GM21717 (cell line): ENCODE measurements at regions not wholly inside any gene's neighbourhood (a gene's known extent, or its start where the extent isn't known, plus 50 kb on each side); places are given as distances from the start of the nearest gene placed in this dataset.

Source experiments
- ATAC-seq: cut with Tn5 transposase; IDR thresholded peaks from one replicate; pipeline ENCODE4 v1.9.1; 2021; ENCODE audit warnings: mild to moderate bottlenecking, moderate library complexity; ENCODE audit not compliant: unreplicated experiment

DNA sequence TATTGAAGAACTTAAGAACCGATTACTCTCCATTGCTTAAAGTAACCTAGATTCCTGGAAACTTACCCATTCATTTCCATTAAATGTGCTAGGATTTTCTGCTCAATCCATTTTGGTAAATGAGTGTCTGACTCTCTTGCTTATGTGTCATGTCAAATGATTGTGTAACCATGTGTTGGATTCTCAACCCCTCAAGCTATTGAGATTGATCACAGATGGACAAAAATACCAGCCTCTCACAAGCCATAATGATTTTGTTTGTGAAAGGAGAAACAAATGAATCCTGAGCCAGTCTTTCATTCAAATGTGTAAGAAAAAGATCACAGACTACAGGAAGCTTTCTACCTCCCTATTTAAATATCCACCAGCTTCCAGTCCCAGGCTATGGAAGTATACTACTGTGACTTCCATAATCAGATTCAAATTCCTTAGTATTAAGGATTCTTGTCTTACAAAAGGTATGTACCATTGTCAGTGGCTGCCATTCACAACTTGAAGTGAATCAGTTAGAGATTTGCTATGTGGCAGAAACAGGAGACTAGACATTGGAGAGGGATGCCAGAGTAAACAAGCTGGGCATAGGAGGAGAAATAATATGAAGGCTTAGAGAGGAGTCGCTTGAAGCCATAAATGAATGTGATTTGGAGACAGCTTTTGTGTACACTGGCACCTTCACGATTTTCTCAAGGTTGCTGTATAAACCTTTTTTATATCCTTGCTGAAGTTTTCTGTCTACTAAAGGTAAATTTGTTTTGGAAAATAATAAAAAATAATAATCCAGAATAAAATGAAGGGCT lies 498.5 kb upstream of the SETBP1 start:
- no peak for ATAC-seq

DNA sequence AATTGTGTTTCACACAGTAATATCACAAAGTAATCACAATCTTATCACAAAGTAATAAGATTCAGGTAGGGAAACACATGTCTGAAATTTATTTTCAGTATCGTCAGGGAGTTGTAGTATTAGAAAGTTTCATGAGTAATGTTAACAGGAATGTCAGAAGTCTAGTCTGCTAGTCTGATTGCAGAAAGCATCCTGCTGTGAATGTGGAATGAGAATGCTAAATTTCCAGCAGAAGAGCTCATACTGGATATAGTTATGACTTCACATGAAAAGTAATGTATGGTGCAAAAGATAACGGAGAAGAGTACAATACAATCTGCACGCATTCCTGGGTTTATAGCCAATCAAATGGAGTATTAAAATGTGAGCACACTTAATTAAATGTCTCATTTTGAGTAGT lies 494.7 kb upstream of the SETBP1 start:
- no peak for ATAC-seq

DNA sequence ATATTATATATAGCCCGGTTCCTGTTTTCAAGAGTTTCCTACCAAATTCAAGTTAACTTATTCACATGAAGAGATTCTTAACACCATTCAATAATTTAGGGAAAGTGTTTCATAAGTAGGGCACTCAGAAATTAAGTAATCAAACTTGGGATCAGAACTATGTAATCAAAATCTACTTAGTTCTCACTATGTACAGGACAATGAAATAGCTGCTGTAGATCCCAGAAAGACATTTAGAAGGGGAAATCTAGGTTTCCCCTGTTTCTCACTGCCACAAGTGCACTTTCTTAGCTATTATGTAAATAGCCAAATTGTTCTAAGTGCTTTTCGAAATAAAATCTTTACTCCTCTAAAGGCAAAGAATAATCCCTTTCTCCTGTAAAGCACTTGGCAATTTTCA lies 493.6 kb upstream of the SETBP1 start:
- ATAC-seq: no peak

DNA sequence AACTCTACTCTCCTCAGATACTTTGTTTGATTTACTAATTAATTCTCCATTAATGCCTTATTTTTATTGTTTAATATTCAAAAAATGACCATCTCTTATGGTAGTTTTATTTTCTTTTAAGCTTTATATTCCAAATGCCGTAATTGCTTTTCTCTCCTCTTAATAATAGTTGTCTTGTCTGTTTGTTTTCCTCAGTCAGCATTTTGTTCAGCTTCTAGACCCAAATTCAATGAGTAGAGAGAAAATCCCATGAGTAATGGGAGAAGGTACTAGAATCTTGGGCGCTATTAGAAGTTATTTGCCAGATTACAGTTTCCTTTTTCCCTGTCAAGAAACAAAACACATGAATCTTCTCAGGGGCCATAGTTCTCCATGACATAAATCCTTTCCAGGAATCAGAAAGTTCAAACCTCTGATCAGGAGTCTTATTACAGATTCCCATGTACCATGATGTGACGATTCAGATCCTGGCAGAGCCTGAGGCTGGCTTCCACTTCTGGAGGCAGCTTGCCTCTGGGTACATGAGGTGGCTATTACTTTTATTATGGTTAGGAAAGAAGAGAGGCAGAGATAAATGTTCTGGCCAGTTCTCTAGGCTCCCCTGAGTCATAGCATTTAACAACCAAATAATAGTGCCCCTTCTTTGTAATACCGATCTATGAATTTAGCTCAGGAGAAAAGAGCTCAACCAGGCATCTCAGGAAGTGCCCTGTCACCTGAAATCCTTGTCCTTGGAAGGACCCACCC lies 485.1 kb upstream of the SETBP1 start:
- no peak for ATAC-seq

DNA sequence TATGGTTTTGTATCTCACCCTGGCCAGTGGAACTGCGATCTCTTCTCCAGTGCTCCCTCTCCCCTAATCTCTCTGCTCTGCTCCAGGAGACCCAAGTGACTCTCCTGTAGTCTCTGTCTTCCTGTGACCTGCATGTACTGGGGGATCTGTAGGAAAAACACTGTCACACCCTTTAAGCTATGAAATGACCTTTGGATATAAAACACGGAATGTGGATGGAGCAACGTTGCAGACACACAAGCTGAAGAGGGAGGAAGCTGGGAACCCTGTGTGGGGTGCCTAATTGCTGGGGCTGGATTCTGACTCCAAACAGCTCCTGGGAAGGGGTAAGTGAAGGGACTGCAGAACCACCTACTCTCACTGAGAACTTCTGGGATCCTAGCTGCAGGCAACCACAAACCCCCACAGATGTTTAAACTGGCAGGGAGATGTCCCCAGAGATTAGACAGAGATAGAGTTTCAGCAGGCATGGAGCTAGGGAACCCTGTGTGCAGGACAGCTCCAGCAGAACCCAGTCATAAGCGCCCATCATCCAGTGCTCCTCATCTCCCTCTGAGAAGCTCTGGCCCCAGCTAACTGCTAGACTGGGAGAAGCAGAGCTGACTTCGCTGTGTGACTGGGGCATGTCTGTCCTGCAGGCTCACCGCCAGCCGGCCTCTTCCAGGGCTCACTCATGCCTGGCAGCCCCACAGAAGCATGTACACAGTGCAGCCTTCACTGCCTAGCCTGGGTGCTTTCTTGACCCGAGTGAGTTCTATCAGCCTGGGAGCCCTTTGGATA lies 482.7 kb upstream of the SETBP1 start:
- ATAC-seq: no peak

DNA sequence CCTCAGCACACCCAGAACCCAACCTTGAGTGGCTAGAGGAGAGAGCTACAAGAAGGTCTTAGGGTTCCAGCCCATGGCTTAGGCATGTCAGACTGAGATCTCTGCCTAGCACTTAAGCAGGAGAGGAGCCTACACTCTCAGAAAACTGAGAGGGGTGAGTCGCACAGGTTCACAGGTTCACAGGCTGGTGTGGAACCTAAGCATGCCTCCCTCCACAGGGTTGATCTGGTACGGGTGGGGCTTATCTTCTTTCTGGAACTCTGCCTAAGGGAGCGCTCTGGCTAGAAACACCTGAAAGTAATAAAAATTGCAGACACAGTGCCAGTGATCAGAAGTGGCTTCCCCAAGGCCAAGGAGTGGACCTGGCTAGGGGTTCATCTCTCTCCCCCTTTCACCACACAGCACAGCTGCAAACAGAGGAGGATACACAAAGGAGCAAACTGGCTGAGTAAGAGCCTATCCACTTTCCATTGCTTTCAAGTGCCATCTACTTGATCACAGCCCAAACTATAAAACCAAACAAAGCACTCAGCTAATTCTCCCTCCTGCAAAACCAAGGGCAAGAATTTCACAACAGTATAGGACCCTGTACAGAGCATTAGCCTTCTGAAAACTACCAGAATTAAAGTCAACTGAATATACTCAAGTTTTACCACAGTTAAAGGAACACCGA lies 481.9 kb upstream of the SETBP1 start:
- no peak for ATAC-seq

DNA sequence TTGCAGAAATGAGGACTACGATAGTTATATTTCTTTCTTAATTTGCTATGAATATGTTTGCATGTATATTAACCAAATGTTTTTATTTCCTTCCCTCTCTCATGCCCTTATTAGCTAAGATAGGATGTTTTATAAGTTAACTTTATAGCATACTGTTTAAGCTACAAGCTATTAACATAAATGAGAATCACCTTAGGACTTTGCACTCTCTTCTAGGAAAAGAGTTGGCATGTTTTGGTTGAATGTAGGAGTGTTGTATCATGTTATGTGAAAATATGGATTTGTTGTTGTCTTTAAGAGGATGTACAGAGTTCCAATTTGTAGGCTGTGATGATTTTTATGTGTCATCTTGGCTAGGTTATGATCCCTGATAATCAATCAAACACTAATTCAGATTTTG lies 467.4 kb upstream of the SETBP1 start:
- no peak for ATAC-seq

DNA sequence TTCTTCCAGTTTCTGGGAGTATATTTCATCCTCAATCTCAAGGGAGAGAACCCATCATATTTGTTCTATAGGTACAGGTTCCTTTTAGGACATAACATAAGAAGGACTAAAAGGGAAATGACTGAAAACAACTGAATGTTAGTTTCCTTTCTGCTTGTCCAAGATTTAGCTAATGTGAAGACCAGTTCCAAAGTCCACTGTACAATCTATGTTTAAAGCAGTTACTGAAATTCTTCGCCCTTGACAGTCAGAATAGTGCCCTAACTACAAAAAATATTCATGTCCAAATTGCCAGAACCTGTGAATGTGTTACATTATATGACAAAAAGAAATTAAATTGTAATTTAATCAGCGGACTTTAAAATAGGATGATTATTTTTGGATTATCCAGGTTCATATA lies 466.3 kb upstream of the SETBP1 start:
- ATAC-seq: no peak

DNA sequence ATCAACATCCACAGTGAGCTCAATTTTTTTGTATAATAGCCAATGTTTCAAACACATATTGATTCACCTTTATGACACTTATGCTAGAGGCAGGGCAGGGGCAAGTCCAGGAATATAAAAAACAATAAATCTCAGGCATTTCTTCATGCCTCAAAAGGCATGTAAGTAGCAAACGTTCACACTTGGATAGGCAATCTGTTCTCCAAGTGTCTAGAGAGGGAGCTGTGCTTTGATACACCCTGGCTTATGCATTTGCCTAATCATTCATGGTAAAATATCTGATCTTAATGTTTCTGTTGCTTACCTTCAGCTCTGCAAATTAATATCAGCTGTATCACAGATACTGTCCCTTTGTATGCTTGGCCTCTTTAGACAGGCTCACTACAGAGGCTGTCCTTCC lies 464.5 kb upstream of the SETBP1 start:
- no peak for ATAC-seq

DNA sequence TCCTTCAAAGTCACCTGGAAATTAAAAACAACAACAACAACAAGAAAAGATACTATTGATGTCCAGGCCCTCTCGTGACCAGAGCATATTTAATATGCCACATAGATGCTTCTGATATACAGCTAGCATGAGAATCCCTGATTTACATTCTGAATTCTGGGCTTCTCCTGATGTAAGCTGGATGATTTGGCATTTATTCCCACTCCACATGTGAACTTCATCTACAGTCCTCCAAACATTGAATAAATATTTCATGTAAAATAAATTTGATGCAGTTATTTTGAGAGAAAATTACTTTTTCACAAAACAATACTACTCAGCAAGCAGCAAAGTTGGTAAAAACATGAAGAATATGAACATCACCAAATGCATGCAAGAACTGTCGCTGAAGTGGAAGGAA lies 453.2 kb upstream of the SETBP1 start:
- ATAC-seq: no peak

DNA sequence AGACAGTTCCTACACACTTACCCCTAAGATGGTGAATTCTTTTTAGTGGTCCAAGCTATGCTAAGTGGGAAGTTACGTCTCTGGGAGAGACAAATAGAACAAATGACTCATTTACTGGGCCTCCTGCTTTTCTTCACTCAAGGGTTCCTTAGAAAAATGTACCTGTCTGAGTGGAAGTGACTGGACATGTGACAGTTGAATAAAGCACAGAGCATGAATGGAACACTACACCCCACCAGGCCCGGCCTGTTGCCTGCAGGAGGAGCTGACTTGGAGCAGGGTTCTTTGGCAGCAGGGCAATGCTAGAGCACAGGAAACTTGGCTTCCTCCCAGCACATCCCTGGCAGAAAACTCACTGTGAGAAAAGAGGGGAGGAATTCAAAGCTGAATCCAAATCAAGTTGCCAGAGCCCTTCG lies 451.0 kb upstream of the SETBP1 start:
- no peak for ATAC-seq

DNA sequence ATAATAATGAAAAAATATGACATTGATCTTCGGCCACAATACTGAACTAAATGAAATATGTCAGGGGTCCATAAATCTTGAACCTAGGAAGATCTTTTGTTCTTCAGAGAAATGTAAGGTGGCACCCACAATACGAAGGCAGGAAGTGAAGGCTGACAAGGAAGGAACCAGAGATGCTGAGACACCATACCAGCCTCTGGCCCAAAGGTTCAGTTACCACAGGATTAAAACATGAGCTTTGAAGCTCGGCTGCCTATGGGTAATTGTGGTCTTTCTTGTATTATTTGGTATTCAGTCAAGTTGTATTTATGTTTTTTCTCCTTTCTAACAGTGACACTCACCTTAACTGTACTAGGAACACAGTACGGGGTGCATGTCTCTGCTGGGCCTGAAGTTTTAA lies 448.8 kb upstream of the SETBP1 start:
- no peak for ATAC-seq

DNA sequence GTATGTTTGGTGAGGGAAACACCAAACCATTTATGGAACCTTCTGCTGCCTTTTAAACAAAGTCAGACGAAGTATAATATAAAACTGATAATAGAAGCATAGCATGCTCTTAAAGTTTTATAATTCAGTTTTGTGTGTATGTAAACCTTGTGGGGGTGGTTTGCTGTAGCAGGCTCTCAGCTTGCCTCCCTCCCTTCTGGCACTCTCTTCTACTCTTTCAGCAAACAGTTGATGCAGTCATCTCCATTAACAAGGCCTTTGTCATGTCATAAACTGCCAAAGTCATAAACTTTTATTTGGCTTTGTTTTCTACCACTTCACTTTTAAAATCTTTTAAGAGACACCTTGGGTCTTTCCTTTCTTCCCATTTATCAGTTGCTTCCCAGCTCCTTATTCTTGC lies 448.2 kb upstream of the SETBP1 start:
- no peak for ATAC-seq

DNA sequence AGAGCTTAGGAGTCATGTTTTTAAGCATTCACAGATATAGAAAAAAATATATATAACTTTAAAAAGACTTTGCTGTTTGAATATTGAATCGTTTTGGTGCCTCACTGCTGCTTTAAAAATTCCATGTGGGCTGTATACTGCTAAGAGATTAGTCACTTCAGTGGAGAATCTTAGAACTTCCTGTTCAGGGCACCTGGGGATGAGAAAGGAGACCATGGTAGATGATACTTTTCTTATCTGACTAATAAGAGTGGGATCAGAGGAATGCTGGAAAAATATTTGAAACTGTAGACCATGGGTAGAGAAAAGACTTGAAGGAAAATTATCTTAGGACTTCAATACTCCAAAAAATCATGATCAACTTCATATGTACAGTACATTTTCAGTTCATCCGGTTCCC lies 442.2 kb upstream of the SETBP1 start:
- ATAC-seq: no peak

DNA sequence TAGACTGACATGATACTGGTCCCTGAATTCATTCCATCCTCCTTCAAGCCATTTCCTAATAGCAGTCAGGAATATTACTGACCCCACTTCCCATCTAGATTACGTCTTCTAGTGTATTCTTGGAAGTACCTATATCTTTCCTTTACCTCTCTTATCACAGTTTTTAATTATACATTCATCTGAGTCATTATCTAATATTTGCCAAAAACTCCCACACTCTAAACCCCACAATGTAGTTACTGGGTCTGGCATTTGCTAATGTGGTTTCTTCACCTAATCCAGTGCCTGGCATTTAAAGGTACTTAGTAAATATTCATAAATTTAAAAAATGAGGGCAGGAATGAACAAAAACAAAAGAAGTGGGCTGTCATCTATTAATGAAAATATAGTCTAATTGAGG lies 441.8 kb upstream of the SETBP1 start:
- ATAC-seq: no peak

DNA sequence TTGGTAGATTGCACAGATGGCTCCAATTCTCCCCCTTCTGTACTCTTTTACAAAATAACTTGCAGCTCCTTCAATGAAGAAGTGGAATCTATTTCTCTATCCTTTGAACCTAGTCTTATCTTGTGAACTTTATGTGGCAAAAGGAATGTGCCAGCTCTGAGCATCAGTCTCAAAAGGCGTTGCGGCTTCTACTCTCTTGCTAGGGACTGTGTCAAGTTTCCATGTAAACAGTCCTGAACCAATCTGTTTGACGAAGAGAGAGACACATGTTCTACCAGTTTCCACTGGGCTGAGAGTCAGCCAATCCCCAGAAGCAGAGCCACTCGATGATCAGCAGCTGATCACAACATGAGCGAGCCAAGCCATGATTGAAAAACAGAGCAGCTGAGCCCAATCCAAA lies 439.7 kb upstream of the SETBP1 start:
- ATAC-seq: no peak

DNA sequence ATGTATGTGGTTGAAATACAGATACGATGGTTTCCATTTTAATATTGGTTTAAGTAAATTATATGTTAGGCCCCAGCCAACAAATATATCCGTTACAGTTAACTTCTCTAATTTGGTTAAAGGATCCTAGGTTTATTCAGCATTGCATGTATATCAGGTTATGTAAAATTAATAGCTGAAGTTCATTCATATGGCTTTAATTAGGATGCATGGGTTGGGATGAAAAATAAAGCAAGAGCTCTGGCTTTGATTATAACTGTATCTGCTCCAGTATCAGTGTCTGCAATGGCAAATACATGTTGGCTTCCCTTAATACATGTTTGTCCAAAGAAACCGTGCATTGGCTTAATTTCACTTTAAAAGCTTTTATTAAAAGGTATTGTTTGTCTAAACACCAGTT lies 435.7 kb upstream of the SETBP1 start:
- no peak for ATAC-seq

DNA sequence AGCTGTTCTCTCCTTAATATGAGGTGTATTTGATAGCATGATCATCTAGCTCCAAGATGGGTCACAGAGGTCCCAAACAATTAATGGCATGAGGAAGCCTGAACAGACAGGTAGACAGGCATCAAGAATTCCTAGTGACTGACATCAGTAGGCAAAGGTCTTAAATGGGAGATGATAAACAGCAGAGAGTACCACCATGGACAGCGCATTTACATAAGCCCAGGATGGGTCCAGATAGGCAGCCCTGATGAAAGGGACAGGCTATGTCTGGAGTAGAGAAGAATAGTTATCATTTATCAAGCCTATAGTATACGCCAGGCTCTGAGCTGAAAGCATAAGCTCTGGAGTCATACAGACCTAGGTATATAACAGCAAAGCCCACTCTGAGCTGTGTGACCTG lies 434.7 kb upstream of the SETBP1 start:
- ATAC-seq: no peak

DNA sequence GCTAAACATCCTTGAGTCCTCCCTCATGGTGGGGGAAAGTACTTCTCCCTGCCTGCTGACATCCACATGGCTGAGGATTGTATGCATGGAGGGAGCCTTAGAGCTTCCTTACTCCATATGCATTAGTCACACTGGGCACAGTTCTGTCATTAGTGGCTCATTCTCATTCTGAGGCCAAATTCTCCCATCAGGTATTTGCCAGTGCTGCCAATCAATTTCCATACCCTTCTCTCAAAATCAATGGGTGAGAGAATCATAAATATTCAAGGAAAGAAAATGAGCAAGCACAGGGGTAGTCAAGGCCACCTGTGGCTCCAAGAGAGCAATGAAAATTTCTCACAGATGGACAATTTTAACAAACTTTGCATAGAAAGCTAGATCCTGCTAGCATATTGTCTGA lies 422.6 kb upstream of the SETBP1 start:
- ATAC-seq: no peak

DNA sequence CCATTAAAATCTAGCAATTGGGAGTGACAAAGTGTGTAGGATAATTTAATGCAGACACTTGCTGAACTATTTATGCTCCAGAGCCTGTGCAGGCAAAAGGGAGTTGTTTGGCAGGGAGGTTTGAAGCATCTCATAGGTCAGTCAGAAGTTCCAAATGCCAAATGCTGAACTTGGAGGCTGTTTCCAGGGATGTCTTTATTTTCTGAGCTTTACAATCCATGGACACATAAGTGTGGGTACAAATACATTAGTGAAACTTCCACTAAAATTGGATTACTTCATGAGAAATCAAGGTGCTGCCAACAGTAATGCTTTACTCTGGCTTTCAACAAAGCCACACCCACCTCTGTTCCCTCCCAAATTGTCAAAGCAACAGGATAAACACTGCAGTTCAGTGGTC lies 422.1 kb upstream of the SETBP1 start:
- no peak for ATAC-seq

DNA sequence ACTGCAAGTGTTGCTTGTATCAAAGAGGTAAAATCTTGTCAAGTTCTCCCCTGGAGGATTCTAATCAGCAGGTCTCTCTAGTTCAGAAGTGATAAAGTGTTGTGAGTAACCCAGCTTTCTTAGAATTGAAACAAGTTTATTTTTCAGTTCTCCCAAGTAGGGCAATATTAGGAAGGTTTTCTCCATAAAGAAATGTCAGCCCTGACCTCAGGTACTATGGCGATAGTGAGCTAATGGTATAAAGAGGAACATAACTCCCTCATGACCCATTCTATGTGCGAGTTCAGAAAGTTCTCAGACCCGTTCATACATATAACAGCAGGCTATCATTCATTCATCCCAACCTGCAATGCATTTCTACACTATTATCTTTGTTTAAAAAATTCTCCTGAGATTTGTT lies 421.1 kb upstream of the SETBP1 start:
- no peak for ATAC-seq
